ENCODE measurements at regions not wholly inside any gene's neighbourhood (a gene's known extent, or its start where the extent isn't known, plus 50 kb on each side); places are given as distances from the start of the nearest gene placed in this dataset.
"Not testable (repeated sequence)": the region's sequence is repeated elsewhere in the genome, so short reads cannot be mapped to it uniquely, and the experiment has no call there.

DNA sequence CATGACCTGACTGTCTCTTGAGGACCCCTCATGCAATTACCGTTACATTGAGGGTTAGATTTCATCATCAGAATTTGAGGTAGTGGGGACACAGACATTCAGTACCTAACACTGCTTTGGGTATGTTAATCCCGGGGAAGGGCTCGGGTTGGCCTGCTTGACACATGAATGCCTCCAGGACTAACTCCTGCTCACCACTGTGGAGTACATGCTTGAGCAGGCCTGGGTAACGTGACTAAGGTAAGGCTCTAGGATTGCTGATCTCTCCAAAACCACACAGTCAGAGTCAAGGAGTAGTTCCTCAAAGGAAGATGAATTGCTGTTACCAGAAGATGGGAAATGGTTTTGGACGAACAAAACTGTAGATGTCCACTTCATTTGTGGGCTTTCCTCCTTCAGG, 376.3 kb upstream of the ZNF462 start:
- intact Hi-C loops (cut with DNase I; ENCODE audit: low total_unique reads), result no loop called here
- Histone ChIP-seq H3K4me1 (no peaks in the 10 kb centered on the region), H3K27ac (no peak overlapping the region), H3K9me3 (no peaks in the 10 kb centered on the region), H3K27me3 (no peaks in the 10 kb centered on the region), H3K4me3 (no peak overlapping the region), H3K36me3 (no peaks in the 10 kb centered on the region)
- no peak for TF ChIP-seq POLR2A (IDR thresholded peaks at IDR 0.05)
- TF ChIP-seq, protein P1, sequence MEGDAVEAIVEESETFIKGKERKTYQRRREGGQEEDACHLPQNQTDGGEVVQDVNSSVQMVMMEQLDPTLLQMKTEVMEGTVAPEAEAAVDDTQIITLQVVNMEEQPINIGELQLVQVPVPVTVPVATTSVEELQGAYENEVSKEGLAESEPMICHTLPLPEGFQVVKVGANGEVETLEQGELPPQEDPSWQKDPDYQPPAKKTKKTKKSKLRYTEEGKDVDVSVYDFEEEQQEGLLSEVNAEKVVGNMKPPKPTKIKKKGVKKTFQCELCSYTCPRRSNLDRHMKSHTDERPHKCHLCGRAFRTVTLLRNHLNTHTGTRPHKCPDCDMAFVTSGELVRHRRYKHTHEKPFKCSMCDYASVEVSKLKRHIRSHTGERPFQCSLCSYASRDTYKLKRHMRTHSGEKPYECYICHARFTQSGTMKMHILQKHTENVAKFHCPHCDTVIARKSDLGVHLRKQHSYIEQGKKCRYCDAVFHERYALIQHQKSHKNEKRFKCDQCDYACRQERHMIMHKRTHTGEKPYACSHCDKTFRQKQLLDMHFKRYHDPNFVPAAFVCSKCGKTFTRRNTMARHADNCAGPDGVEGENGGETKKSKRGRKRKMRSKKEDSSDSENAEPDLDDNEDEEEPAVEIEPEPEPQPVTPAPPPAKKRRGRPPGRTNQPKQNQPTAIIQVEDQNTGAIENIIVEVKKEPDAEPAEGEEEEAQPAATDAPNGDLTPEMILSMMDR (IDR thresholded peaks at IDR 0.05), result no peak
- no peak for DNase-seq

DNA sequence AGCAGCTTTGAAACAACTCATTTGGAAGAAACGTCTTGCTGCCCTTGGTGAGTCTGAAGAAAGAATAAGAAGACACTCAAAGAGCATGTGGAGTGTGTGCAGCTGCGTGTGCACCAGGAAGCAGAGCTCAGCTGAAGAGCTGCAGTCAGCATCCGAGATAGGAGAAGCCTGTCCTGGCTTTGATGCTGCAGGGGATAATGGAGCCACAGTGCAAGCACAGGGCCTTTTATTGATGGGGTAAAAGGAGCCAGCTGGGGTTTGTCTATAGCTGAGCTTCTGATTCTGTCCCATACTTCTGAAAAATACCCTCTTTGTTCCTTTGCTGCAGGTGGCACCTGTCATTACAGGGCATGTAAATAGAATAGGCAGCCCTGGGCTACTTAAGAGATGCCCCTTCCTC, 375.7 kb upstream of the ZNF462 start:
- Histone ChIP-seq H3K9me3 (no peaks in the 10 kb centered on the region), H3K4me1 (no peaks in the 10 kb centered on the region), H3K27ac (no peak overlapping the region), H3K36me3 (no peaks in the 10 kb centered on the region), H3K27me3 (no peaks in the 10 kb centered on the region), H3K4me3 (no peak overlapping the region)
- intact Hi-C loops (cut with DNase I; ENCODE audit: low total_unique reads), result no loop called here
- DNase-seq, result no peak
- TF ChIP-seq POLR2A (IDR thresholded peaks at IDR 0.05), result no peak
- TF ChIP-seq, protein P1 (IDR thresholded peaks at IDR 0.05), result no peak

DNA sequence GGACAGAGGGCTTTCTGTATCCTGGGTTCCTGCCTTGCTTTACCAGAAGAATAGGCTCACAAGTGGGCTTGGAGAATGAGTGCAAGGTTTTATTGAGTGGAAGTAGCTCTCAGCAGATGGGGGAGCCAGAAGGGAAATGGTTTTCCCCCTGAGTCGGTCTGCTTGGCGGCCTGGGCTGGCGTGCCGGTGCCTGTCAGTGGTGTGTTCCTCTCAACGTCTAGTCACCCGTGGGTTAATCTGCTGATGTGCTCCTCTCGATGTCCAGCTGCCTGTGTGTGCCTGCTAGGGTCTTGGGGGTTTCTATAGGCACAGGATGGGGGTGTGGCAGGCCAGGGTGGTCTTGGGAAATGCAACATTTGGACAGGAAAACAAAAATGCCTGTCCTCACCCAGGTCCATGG, 370.8 kb upstream of the ZNF462 start:
- H3K4me1 ChIP-seq; H3K9me3 ChIP-seq; H3K27ac ChIP-seq; DNase-seq; H3K27me3 ChIP-seq; intact Hi-C loops (cut with DNase I; ENCODE audit: low total_unique reads); H3K36me3 ChIP-seq; H3K4me3 ChIP-seq: not testable (repeated sequence)

DNA sequence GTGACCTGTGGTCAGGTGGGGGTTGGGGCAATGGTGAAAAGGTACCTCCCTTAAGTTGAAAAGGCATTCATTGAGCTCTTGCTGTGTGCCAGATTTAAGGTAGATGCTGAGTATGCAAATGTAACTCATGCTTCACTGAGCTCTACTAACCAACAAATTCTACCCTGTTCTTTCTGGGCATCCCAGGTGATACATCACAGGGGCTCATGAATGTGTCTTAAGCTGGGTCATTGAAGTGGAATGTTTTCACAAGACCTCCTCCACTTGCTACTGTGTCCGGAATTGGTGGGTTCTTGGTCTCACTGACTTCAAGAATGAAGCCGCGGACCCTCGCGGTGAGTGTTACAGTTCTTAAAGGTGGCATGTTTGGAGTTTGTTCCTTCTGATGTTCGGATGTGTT, 362.8 kb upstream of the ZNF462 start:
- Histone ChIP-seq H3K27me3 (no peaks in the 10 kb centered on the region), H3K27ac (no peak overlapping the region)
- TF ChIP-seq, protein P1 (IDR thresholded peaks at IDR 0.05), result no peak
- no peak for TF ChIP-seq POLR2A (IDR thresholded peaks at IDR 0.05)

DNA sequence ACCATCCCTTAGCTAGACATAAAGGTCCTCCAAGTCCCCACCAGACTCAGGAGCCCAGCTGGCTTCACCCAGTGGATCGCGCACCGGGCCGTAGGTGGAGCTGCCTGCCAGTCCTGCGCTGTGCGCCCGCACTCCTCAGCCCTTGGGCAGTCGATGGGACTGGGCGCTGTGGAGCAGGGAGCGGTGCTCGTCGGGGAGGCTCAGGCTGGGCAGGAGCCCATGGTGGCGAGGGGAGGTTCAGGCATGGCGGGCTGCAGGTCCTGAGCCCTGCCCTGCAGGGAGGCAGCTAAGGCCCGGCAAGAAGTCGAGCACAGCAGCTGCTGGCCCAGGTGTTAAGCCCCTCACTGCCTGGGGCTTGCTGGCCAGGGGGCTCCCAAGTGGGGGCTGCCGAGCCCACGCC, 361.8 kb upstream of the ZNF462 start:
- H3K36me3 ChIP-seq; H3K4me3 ChIP-seq; intact Hi-C loops (cut with DNase I; ENCODE audit: low total_unique reads); H3K4me1 ChIP-seq; H3K27me3 ChIP-seq; H3K27ac ChIP-seq; DNase-seq; H3K9me3 ChIP-seq: not testable (repeated sequence)

More for the DNA sequence above, 362.8 kb upstream of the ZNF462 start:
- no peak for DNase-seq
- H3K4me1 ChIP-seq, result no peaks in the 10 kb centered on the region
- no peaks in the 10 kb centered on the region for H3K9me3 ChIP-seq
- intact Hi-C loops (cut with DNase I; ENCODE audit: low total_unique reads), result no loop called here
- no peaks in the 10 kb centered on the region for H3K36me3 ChIP-seq
- H3K4me3 ChIP-seq, result no peak overlapping the region

DNA sequence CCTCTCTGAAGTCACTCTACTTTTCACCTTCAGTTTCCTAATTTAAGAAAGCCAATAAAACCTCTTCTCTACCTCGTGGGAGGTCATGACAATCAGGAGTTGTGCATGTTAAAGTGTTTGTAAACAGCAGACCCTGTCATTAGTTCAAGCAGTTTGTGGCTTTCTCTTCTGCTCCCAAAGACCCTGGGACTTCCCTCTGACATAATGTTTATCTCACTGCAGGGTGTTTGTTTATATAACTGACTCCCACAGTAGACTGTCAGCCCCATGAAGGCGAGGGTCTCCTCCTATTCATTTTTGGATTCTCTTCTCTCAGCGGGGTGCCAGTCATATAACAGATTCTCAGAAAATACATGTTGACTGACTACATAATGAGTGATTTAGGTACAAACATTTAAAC, 360.0 kb upstream of the ZNF462 start:
- intact Hi-C loops (cut with DNase I; ENCODE audit: low total_unique reads), result no loop called here
- H3K27me3 ChIP-seq, result no peaks in the 10 kb centered on the region
- H3K9me3 ChIP-seq, result no peaks in the 10 kb centered on the region
- no peak overlapping the region for H3K4me3 ChIP-seq
- DNase-seq, result no peak
- H3K4me1 ChIP-seq, result no peaks in the 10 kb centered on the region
- no peaks in the 10 kb centered on the region for H3K36me3 ChIP-seq
- TF ChIP-seq, protein P1 (IDR thresholded peaks at IDR 0.05), result no peak
- no peak for TF ChIP-seq POLR2A (IDR thresholded peaks at IDR 0.05)
- no peak overlapping the region for H3K27ac ChIP-seq

Data from uterus (tissue), 3 donors.